ENCODE measurements at regions not wholly inside any gene's neighbourhood (a gene's known extent, or its start where the extent isn't known, plus 50 kb on each side); places are given as distances from the start of the nearest gene placed in this dataset.
"Not testable (repeated sequence)": the region's sequence is repeated elsewhere in the genome, so short reads cannot be mapped to it uniquely, and the experiment has no call there.

DNA sequence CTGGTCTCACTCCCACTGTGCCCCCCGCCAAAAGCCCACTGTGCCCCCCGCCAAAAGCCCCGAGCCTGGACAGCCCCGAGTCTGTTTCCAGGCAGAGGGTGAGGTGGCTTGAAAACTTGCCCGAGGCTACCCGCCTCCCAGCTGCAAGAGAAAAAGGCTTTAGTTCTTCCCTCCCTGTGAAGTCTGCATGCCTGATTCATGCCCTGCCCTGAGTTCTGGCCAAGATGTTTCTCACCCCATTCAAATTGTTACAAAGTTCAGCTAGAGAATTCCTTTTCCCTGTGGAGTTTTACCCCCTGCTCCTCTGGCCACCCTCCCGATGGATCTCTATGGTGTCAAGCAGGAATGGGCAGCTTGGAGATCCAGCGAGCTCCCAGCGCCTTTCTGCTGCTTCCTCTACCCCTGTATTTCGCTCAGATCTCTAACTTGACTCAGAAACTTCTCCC lies 298.8 kb upstream of the MAP3K7 start:
- no peak for DNase-seq

GRCh38 chr6:90885137-90885536 lies 298.3 kb upstream of the MAP3K7 start:
- DNase-seq: not testable (repeated sequence)

- no peak for DNase-seq
Observed at GRCh38 chr6:90877616-90878015, 290.7 kb upstream of the MAP3K7 start.

- DNase-seq: no peak
Observed at GRCh38 chr6:90874931-90875330, 288.1 kb upstream of the MAP3K7 start.

DNA sequence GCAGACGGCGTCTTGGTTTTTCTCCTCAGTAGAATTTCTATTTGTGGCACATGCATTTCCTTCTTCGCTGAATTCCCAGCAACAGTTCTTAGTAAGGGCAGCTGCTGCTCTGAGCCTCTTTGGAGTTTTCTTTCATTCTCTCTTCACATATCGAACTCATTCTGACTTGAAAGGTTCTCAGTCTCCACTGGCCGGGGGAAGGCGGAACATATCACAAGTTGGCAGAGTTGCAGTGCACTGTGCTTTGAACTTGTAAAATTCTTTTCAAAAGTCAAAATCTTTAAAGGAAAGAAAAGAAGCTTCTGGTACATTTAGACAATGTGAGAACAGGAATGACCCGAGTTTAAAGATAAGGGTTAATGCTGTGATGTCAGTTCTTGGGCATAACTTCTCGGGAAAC lies 286.1 kb upstream of the MAP3K7 start:
- DNase-seq: no peak

GRCh38 chr6:90870561-90870960 lies 283.7 kb upstream of the MAP3K7 start:
- DNase-seq: no peak

- no peak for DNase-seq
Observed at GRCh38 chr6:90868656-90869055, 281.8 kb upstream of the MAP3K7 start.

DNA sequence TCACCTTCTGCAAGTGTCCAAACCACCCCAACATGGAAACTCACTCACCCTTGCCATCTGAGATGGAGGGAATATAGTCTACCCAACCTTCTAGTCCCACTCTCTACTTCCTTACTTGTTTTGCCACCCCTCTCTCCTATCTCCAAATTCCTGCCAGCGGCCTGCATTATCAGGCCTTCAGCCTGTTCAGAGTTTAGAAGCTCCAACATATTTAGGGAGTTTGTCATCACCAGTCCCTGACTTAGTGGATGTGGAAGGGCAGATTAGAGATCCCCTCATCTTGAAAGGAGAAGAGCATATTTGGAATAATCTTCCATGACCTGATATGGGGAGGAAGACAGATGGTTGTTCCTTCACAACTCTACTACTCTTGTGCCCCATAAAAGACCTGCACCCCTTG lies 281.4 kb upstream of the MAP3K7 start:
- DNase-seq: no peak

GRCh38 chr6:90865513-90865912 lies 278.6 kb upstream of the MAP3K7 start:
- DNase-seq: no peak

- no peak for DNase-seq
Observed at GRCh38 chr6:90863043-90863442, 276.2 kb upstream of the MAP3K7 start.

GRCh38 chr6:90860822-90861601 lies 274.1 kb upstream of the MAP3K7 start:
- no peak for DNase-seq

- no peak for DNase-seq
Observed at GRCh38 chr6:90859612-90860011, 272.7 kb upstream of the MAP3K7 start.

GRCh38 chr6:90859056-90859455 lies 272.2 kb upstream of the MAP3K7 start:
- DNase-seq: no peak

DNA sequence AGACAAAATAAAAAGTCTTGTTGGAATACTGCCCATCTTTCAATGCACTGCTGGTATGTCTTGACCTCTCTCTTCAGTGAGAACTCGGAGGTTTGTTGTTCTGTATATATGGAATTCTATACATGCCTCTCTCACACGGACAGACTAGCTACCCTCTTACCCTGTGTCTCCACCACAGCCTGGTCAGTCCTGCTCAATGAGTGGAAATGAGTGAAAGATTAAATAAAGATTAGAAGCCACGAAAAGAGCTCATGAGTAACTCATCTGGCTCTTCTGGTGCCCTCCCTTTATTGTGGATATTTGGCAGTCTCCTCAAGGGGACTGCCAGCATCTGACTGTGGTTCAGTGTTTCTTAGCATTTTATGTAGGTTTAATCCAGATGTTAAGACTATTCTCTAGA lies 262.8 kb upstream of the MAP3K7 start:
- DNase-seq: no peak

GRCh38 chr6:90846824-90847223 lies 260.0 kb upstream of the MAP3K7 start:
- no peak for DNase-seq

DNA sequence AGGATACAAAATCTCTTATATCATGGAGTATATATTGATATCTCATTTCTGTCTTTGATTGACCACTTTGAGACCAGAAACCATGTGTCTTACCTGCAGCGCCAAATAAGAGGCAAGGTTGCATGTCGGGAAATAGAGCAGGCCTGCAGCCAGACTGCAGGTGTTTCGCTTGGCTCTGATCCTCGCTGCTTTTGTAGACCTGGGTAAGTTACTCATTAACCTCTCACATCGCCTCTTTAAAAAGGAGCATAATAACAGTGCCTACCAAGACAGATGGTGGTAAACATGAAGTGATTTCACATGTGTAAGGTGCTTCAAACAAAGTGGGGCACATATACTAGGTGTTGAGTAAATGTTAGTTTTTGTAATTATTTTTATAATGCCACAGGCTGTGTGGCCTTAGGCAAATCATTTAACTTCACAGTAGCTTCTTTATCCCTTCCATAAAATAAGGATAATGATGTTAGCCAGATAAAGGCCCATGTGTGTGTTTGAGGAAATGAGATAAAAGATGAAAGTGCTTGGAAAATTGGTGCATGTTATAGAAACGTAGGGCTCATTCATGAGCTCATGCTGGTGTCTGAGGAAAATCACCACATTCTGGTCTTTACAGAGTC lies 248.8 kb upstream of the MAP3K7 start:
- DNase-seq: no peak

GRCh38 chr6:90829311-90829710 lies 242.4 kb upstream of the MAP3K7 start:
- DNase-seq: no peak

DNA sequence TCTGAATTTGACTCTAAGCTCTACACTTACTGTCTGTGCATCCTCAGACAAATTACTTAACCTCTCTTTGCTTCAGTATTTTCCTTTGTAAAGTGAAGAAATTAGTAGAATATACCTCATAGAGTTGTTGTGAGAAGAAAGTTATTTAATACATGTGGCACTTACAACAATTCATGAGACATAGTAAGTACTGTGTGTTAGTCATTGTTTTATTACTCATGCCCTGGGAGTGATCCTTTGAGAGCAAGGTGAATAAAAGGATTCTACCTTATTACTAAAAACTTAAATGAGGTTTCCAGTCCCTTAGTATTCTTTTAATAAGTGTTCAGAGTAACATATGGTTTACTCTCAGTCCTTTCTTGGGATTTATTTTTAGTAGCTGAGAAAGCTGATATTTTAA lies 233.6 kb upstream of the MAP3K7 start:
- no peak for DNase-seq

DNA sequence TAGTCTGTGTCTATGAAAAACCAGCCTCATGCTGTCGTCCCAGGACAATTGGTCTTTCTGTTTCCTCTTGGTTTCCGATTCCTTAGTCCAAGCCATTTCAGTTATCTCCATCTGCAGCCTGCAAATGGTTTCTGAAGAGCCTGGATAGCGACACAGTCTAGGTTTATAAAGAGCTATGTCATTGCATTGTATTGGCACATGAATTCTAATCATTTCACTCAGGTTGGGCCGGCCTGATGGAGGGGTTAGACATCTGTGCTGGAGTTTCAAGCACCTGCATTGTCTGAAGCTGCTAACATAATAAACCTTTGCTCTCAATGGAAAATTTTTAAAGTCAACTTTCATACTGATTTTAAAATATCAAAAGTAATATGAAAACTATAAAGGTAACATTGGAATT lies 232.6 kb upstream of the MAP3K7 start:
- no peak for DNase-seq

DNA sequence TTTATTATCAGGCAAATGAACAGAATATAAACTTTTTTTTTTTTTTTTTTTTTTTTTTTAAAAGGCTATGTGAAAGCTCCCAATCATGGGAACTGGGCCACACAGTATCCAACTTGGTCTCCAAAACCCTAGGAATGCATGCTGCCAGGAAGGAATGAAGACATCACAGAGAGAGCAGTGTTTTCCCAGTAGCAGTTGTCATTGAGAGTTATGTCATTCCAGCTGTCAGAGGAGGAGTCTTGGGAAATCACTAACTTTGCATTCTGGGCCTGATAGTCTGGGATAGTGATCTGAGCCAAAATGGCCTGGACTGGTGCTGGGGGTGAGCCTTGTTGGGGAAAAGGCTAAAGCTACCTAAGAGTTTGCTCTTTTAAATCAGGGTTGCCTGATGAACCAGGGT lies 231.3 kb upstream of the MAP3K7 start:
- no peak for DNase-seq

DNA sequence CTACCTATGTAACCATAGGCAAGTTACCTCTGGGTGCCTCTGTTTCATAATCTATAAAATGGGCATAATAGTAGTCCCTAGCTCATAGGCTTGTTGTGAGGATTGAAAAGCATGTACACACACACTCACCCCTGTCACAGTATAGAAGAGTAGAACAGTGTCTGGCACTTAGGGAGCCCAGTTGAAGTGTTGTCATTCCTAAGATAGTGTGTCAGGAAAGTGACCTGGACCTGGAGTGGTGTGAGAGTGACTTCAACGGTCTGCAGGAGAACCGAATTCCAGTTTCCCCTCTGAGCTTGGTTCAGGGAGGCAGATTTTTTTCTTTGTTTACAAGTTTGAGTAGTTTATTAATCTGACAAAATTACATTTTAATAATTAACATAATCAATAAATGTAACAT lies 229.9 kb upstream of the MAP3K7 start:
- DNase-seq: no peak

GRCh38 chr6:90811596-90812226 lies 224.8 kb upstream of the MAP3K7 start:
- no peak for DNase-seq

- no peak for DNase-seq
Observed at GRCh38 chr6:90809035-90809434, 222.2 kb upstream of the MAP3K7 start.
